Mucosa of rectum (tissue), 2 donors: ENCODE measurements at regions not wholly inside any gene's neighbourhood (a gene's known extent, or its start where the extent isn't known, plus 50 kb on each side); places are given as distances from the start of the nearest gene placed in this dataset.

ENCODE experiments used
- H3K27ac ChIP-seq, 2 donors: one replicate each; pipeline ENCODE4 v1.7.0; 2013; ENCODE audit warnings: inconsistent platforms in 2 of 2, low read depth in 2 of 2, low read length in 2 of 2
- H3K27me3 ChIP-seq, 2 donors: one replicate each; pipeline ENCODE4 v1.7.0; 2013; ENCODE audit warnings: low read length in 2 of 2; ENCODE audit not compliant: control insufficient read depth in 2 of 2, insufficient read depth in 2 of 2
- H3K36me3 ChIP-seq, 2 donors: one replicate each; pipeline ENCODE4 v1.7.0; 2013; ENCODE audit warnings: low read length in 2 of 2; ENCODE audit not compliant: control insufficient read depth in 2 of 2, insufficient read depth in 2 of 2
- H3K4me1 ChIP-seq, 2 donors: one replicate each; pipeline ENCODE4 v1.7.0; 2013; ENCODE audit warnings: low read length in 2 of 2, mild to moderate bottlenecking in 1 of 2; ENCODE audit not compliant: control insufficient read depth in 2 of 2, insufficient read depth in 2 of 2
- H3K4me3 ChIP-seq, 2 donors: one replicate each; pipeline ENCODE4 v1.7.0; 2013; ENCODE audit warnings: low read length in 2 of 2
- H3K9ac ChIP-seq, 2 donors: one replicate each; pipeline ENCODE4 v1.7.0; 2013; ENCODE audit warnings: low read length in 2 of 2, low read depth in 1 of 2, mild to moderate bottlenecking in 1 of 2
- H3K9me3 ChIP-seq, 2 donors: one replicate each; pipeline ENCODE4 v1.7.0; 2013; ENCODE audit warnings: low read length in 2 of 2; ENCODE audit not compliant: control insufficient read depth in 2 of 2
- donor health status: healthy.
- donor health status: Normal muscosa, but diverticular disease.

- H3K9ac ChIP-seq: no peak overlapping the region
- H3K4me3 ChIP-seq: no peak overlapping the region
- no peak overlapping the region for H3K27ac ChIP-seq
- no peaks in the 10 kb centered on the region for H3K36me3 ChIP-seq
- peaks cover 0 to 3% of the 10 kb centered on the region in 2 donors for H3K9me3 ChIP-seq
- no peaks in the 10 kb centered on the region for H3K27me3 ChIP-seq
- no peaks in the 10 kb centered on the region for H3K4me1 ChIP-seq
These were observed 594.4 kb downstream of the SLITRK6 start for GRCh38 chr13:85204668-85205344.

DNA sequence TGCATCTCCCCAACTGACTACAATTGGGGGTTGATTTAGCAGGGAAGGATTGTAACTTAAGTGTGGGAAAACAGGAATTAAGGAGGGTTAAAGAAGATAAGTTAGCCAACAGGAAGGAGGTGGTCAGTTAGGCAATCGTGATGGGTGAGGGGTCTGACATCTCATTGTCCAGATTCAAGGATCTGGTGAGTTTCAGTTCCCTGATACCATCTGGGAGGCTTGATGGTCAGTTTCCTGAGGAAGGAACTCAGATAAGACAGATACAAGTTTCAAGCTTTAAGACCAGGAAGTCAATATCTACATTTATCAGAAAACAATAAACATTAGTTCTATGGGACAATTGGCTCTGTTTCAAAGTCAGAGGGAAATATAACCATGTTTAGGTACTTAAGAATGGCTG is 601.8 kb downstream of the SLITRK6 start:
- H3K9me3 ChIP-seq: peaks cover 0 to 3% of the 10 kb centered on the region in 2 donors
- no peak overlapping the region for H3K27ac ChIP-seq
- H3K36me3 ChIP-seq: no peaks in the 10 kb centered on the region
- H3K4me1 ChIP-seq: no peaks in the 10 kb centered on the region
- H3K4me3 ChIP-seq: no peak overlapping the region
- no peak overlapping the region for H3K9ac ChIP-seq
- no peaks in the 10 kb centered on the region for H3K27me3 ChIP-seq

DNA sequence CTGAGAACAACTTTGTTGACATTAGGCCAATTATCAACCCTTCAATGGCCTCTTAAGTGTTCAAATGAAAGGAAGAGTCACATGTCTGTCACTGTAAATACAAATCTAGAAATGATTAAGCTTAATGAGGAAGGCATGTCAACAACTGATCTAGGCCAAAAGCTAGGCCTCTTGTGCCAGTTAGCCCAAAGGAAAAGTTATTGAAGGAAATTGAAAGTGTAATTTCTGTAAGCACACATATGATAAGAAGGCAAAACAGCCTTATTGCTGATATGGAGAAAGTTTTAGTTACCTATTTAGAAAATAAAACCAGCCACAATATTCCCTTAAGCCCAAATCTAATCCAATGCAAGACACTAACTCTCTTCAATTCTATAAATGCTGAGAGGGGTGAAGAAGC is 604.7 kb downstream of the SLITRK6 start:
- H3K4me1 ChIP-seq: no peaks in the 10 kb centered on the region
- no peak overlapping the region for H3K9ac ChIP-seq
- H3K9me3 ChIP-seq: peaks cover 0 to 3% of the 10 kb centered on the region in 2 donors

DNA sequence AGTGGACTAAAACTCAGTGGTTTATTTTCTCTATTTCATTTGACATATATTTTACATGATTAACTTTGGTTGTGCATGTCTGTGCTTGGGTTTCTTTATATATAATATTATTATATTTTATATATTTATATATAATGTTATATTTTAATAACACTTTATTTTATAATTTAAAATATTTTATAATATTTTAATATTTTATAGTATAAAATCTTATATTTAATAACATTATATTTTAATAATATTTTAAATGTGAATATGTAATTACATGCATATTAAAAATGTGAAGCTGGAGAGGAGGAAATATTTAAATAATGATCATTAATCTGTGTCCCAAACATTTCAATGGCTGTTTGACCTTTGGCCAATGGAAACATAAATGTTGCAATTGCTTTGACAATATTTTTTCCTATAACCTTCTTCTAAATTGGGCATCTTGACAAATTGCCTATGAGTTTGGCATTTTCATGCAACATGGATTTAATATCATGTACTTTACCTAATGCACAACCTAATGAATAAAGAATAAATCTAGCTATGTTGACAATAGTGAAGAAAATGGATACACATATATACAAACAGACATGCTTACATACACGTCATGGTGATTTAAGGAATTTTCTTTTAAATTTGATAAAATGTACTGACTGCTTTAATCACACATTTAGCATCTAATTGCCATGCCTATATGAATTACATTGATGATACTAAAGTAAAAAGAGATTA is 607.1 kb downstream of the SLITRK6 start:
- no peaks in the 10 kb centered on the region for H3K4me1 ChIP-seq
- H3K27ac ChIP-seq: no peak overlapping the region
- H3K36me3 ChIP-seq: no peaks in the 10 kb centered on the region
- H3K9me3 ChIP-seq: peaks cover 2% of the 10 kb centered on the region in 2 donors
- no peaks in the 10 kb centered on the region for H3K27me3 ChIP-seq
- H3K9ac ChIP-seq: no peak overlapping the region
- H3K4me3 ChIP-seq: no peak overlapping the region

More for the DNA sequence above, 604.7 kb downstream of the SLITRK6 start:
- no peaks in the 10 kb centered on the region for H3K27me3 ChIP-seq
- no peaks in the 10 kb centered on the region for H3K36me3 ChIP-seq
- H3K27ac ChIP-seq: no peak overlapping the region
- H3K4me3 ChIP-seq: no peak overlapping the region

- no peaks in the 10 kb centered on the region for H3K27me3 ChIP-seq
- no peaks in the 10 kb centered on the region for H3K36me3 ChIP-seq
- no peaks in the 10 kb centered on the region for H3K4me1 ChIP-seq
- peaks cover 0 to 2% of the 10 kb centered on the region in 2 donors for H3K9me3 ChIP-seq
- H3K27ac ChIP-seq: no peak overlapping the region
- H3K4me3 ChIP-seq: no peak overlapping the region
- no peak overlapping the region for H3K9ac ChIP-seq
These were observed 612.7 kb downstream of the SLITRK6 start for GRCh38 chr13:85186356-85187045.

DNA sequence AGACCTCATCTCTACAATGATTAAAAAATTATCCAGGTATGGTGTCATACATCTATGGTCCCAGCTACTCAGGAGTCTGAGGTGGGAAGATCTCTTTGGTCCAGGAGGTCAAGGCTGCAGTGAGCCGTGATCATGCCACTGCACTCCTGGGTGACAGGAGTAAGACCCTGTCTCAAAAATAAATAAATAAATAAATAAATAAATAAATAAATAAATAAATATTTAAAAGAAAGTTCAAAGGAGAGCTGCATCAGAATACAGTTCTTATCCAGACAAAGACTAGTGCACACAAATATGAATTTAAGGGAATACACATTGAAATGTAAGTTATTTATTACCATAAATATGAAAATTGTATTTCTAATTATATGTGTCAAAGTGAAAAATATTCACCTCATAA is 624.9 kb downstream of the SLITRK6 start:
- Histone ChIP-seq H3K36me3 (no peaks in the 10 kb centered on the region), H3K27me3 (no peaks in the 10 kb centered on the region), H3K9me3 (no peaks in the 10 kb centered on the region), H3K27ac (no peak overlapping the region), H3K4me1 (no peaks in the 10 kb centered on the region), H3K4me3 (no peak overlapping the region), H3K9ac (no peak overlapping the region)

- H3K9ac ChIP-seq: no peak overlapping the region
- H3K9me3 ChIP-seq: no peaks in the 10 kb centered on the region
- H3K36me3 ChIP-seq: no peaks in the 10 kb centered on the region
- H3K27me3 ChIP-seq: no peaks in the 10 kb centered on the region
- no peak overlapping the region for H3K27ac ChIP-seq
- H3K4me1 ChIP-seq: no peaks in the 10 kb centered on the region
- no peak overlapping the region for H3K4me3 ChIP-seq
These were observed 628.8 kb downstream of the SLITRK6 start for GRCh38 chr13:85170372-85170771.

- H3K27me3 ChIP-seq: no peaks in the 10 kb centered on the region
- no peak overlapping the region for H3K9ac ChIP-seq
- no peaks in the 10 kb centered on the region for H3K9me3 ChIP-seq
- H3K36me3 ChIP-seq: no peaks in the 10 kb centered on the region
- H3K4me1 ChIP-seq: no peaks in the 10 kb centered on the region
- no peak overlapping the region for H3K27ac ChIP-seq
- no peak overlapping the region for H3K4me3 ChIP-seq
These were observed 632.3 kb downstream of the SLITRK6 start for GRCh38 chr13:85166891-85167290.

- no peak overlapping the region for H3K4me3 ChIP-seq
These were observed 636.2 kb downstream of the SLITRK6 start for GRCh38 chr13:85163063-85163462.

DNA sequence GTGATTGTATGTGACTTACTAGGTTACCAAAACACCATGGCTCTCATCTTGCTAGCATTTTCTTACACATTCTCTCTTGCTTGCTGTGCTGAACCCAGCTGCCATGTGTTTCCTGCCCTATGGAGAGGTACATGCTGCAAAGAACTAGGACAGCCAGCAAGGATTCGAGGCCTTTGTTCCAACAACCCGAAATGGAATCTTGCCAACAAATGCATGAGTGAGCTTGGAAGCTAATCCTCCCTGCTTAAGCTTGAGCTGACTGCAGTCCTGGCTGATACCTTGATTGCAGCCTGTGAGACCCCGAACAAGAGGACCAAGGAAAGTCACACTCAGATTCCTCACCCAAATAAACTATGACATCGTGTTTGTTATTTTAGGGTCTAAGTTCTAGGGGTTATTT is 651.2 kb downstream of the SLITRK6 start:
- H3K27ac ChIP-seq: no peak overlapping the region
- H3K27me3 ChIP-seq: no peaks in the 10 kb centered on the region
- no peaks in the 10 kb centered on the region for H3K9me3 ChIP-seq
- no peaks in the 10 kb centered on the region for H3K4me1 ChIP-seq
- H3K4me3 ChIP-seq: no peak overlapping the region
- H3K36me3 ChIP-seq: no peaks in the 10 kb centered on the region
- no peak overlapping the region for H3K9ac ChIP-seq

More at GRCh38 chr13:85163063-85163462, 636.2 kb downstream of the SLITRK6 start:
- Histone ChIP-seq H3K4me1 (no peaks in the 10 kb centered on the region), H3K9ac (no peak overlapping the region), H3K36me3 (no peaks in the 10 kb centered on the region), H3K27ac (no peak overlapping the region), H3K9me3 (no peaks in the 10 kb centered on the region), H3K27me3 (no peaks in the 10 kb centered on the region)
